H1 (cell line): ENCODE measurements at regions not wholly inside any gene's neighbourhood (a gene's known extent, or its start where the extent isn't known, plus 50 kb on each side); places are given as distances from the start of the nearest gene placed in this dataset.

Experiments
- BRCA1 ChIP-seq: IDR thresholded peaks from 2 replicates; pipeline ENCODE4 v1.6.1; 2012; ENCODE audit warnings: low read depth, low read length, improper control_type of control experiment
- POLR2AphosphoS5 ChIP-seq: IDR thresholded peaks from 2 replicates; pipeline ENCODE4 v1.6.1; 2011; ENCODE audit warnings: low read depth, low read length
- RAD21 ChIP-seq, 2 experiments: IDR thresholded peaks in 1 of 2; conservative IDR thresholded peaks in 1 of 2; 2 replicates each; pipeline ENCODE4 v1.6.1; 2011; ENCODE audit warnings: low read depth in 2 of 2, low read length in 2 of 2, improper control_type of control experiment in 1 of 2, inconsistent platforms in 1 of 2, mild to moderate bottlenecking in 1 of 2, moderate library complexity in 1 of 2
- RXRA ChIP-seq: IDR thresholded peaks from 2 replicates; pipeline ENCODE4 v1.6.1; 2011; ENCODE audit warnings: low read depth, mild to moderate bottlenecking, low read length, moderate library complexity; ENCODE audit not compliant: insufficient read depth

GRCh38 chr7:35893649-35894048 is 92.8 kb downstream of the SEPTIN7 start (continued):
- TF ChIP-seq BRCA1 (no peak), POLR2AphosphoS5 (no peak), RAD21 (IDR thresholded peaks at IDR 0.05 in 1 of 2, conservative IDR thresholded peaks at IDR 0.05 in 1 of 2; ENCODE audit: low read depth in 2 of 2, low read length in 2 of 2) (no peak), RXRA (no peak)
- TF ChIP-seq, all 59 proteins: peak for 0
